Right hindlimb (tissue), 1 donor: ENCODE measurements at regions not wholly inside any gene's neighbourhood (a gene's known extent, or its start where the extent isn't known, plus 50 kb on each side); places are given as distances from the start of the nearest gene placed in this dataset.
A peak's percentile ranks its signal among the peaks of the same experiment; 100 is the strongest.

Source experiments
- DNase-seq: peaks from one replicate; pipeline ENCODE4 v3.0.0-alpha.2; 2018

DNA sequence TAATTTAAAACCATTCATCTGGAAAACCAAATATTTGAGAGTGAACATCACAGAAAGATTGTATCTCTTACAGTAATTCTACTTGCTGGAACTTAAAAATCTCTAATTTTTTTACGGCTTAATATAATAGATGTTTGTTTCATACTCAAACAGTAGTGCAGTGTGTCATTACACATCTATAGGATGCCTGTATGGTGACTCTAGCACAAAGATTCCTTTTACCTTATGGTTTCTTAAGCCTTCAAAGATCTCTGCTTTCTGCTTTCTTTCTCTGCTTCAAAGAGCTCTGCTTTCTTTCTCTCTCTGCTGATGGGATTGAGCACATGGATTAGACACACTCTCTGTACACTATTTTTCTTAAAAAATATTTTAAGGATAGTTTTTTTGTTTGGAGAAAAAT lies 374.0 kb upstream of the CDH9 start:
- DNase-seq = no peak

DNA sequence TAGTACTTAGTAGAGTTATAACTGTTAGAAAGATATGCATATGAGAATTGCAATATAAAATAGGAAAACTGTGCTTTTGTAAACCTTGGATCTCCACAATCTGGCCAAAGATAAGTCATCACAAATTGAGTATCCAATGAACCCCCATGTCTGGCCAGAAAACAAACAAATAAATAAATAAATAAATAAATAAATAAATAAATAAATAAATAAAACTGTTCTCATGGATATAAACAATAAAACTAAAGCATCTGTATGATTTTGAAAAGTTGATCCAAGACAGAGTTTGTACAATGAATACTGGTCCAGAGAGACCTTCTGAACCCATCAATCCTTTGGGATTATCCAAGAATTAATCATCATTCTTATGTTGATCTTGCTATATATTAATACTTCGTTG lies 367.6 kb upstream of the CDH9 start:
- DNase-seq = no peak

DNA sequence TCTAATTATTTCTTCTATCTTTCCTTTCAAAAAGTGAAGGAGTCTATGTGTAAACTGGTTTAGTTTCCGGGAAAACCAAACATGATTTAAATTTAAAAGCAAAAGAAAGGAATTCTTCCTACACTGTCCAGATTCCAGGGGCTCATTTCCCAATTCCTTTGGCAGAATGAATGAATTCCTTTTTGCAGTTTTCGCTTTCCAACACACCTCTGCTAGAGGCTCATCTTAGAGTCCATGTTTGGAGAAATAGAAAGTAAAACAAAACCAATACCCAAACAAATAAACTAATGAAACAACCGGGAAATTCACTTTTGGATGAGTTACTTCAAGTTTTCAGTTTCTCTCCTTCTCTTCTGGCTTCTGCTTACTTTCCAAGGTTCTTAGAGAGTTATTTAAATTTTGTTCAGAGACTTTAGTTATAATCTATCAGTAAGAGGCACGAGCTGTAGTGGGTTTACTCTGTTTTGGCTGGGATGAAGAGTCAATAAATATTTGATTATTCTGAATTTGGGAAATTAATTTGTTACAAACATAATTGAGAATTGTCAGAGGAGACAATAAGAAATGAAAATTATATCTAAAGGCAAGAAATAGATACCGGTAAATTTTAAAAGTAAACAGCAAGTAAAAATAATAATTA lies 365.0 kb upstream of the CDH9 start:
- peak; percentile 13 for DNase-seq

DNA sequence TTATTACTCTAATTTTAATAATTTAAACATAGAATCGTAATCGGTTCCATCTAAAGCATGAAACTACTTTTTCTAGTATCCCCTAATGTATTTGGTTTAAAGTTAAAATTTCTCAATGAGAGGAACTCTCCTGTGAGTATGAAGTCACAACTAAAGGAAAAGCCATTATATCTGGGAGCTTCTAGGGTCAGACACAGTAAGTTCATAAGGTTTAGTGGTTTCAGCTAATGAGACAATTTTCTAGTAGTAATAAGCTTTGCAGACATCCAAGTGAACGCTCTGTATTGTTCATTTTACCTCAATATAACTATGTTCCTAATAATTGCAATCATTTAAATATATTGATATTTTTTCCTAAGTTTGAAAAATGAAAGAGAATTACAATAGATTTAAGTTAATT lies 364.4 kb upstream of the CDH9 start:
- no peak for DNase-seq

DNA sequence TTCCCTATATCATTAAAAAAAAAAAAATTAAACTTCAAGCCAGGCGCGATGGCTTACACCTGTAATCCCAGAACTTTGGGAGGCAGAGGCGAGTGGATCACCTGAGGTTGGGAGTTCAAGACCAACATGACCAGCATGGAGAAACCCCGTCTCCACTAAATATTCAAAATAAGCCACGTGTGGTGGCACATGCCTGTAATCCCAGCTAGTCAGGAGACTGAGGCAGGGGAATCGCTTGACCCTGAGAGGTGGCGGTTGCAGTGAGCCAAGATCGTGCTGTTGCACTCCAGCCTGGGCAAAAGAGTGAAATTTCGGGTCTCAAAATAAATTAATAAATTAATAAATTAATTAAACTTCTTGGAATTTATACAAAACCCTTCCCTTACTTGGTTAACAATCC lies 358.6 kb upstream of the CDH9 start:
- DNase-seq = no peak

DNA sequence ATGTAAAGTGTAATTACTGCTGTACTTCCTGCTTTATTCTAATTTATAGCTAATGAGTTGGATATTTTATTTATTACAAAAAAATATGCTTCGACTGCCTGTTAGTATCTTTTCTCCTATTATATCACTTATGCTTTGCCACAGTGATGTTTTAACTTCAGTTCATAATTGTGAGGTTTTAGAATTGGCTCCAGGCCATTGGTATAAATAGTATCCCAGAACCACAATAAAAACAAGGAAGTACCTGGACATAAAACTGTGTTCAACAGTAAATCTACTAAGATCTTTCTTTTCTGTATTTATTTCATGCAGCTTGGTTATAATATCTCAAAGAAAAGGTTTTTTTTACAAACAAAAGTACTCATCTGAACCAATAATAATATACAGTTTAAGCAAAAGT lies 354.3 kb upstream of the CDH9 start:
- no peak for DNase-seq

DNA sequence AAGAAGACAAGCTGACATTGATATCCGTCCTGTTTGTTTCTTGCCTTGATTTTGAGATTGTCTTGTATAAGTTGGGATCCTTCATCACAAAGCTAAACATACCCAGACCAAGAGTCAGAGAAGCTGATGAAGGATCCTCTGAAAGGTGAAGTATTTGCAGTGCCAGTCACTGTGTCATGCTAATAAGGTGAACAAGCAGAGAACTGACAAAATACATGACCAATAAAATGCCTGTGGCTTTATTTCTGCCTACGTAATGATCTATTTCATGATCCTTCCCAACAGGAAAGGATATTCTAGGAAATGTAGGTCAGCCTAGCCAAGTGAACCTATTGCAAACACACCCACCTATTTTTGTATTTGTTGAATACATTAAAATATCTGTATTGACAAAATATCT lies 351.3 kb upstream of the CDH9 start:
- no peak for DNase-seq

DNA sequence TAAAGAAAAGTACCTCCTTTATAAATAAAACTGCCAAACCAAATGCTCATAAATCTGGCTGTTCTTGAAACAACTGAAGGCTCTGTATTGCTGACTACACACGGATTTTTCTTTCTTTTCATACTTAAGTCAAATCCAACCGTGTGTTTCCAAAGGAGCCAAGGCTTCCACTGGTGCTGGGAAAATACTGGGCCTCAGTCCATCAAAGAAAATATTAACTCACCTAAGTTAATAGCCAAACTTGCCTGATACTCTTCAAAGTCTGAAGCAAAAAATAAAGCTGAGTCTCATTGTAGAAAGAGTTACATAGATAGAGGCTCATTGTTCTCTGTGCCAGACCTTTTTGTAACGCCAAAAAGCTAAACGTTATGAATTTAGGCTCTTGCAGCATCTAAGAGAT lies 350.4 kb upstream of the CDH9 start:
- DNase-seq = no peak

DNA sequence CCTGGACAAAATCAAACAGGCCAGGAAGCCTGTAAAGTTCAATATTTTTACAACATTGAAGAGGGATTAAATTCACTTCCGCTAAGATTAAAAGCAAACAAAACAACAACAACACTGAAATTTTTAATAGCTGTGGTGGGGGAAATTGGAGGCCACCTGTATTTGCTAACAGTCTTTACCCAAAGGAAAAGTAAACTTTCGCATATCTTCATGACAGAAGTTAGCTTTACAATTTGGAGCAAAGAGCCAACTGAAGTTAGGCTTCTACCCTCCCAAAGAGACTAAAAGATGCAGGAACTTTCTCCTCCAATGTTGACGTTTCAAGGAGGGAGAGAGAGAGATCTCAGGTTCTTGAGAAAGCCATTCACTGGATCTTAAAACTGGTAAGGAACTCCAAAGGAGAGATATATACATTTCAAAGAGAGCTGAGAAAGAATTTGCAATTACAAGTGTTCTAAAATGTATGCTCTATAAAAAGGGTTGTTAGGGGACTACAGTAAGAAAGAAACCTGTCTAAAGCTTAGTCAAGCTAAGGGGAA lies 349.2 kb upstream of the CDH9 start:
- DNase-seq = no peak

DNA sequence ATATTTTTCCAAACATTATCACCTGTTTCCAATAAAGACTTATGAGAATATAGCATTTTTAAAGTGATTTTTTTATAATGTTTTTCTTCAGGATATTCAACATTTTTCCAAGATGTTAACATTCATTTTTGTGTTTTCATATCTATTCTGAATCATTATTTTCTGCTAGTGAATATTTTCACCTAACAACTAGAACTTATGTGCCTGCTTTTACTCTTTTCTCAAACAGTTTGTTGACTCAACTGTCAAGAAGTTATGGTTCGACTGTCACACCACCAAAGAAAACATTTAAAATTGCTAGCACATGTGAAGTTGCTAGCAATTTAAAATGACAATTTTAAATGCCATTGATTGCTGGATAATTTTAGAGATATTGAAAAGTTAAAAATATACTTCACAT lies 343.3 kb upstream of the CDH9 start:
- no peak for DNase-seq

DNA sequence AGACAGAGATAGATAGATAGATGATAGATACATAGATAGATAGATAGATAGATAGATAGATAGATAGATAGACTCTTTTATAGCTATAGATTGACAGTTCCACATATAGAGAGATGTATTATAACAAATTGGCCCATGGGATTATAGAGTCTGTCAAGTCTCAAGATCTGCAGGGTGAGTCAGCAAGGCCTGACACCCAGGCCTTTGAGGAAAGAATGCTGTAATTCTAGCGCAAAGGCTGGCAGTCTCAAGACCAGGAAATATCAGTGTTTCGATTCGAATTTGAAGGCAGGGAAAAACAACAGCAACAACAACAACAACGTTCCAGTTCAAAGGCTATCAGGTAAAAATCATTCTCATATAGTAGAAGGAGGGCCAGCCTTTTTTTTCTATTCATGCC lies 339.2 kb upstream of the CDH9 start:
- DNase-seq = no peak

DNA sequence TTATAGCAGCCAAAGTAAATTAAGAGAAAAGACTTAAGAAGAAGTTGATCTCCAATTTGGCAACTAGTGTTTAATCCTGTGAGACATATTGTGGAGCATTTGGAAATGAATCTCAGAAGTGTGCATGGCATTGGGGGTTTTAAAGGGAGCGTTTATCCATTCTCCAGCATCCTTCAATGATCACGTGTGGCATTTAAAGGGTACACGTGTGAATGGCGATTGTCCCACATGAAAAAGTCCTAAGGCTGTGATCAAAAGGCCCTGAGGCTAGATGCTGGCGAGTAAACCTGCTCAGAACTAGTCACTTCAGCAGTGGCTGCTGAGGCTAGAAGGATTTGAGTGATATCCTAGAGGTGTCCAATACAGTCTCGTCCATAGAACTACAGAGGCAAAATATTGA lies 315.6 kb upstream of the CDH9 start:
- DNase-seq = no peak

DNA sequence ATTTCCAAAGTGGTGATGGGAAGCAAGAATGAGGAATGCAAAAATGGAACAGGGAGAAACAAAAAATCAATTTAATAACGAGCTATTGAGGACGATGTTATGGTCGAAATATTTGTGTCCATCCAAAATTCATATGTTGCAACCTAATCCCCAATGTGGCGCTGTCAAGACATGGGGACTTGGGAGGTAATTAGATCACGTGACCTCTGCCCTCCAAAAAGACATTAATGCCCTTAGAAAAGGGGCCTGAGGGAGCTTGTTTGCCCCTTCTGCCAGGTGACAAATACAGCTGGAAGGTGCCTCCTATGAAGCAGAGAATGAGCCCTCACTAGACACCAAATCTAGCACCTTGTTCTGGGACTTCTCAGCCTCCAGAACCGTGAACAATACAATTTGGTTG lies 315.2 kb upstream of the CDH9 start:
- no peak for DNase-seq

DNA sequence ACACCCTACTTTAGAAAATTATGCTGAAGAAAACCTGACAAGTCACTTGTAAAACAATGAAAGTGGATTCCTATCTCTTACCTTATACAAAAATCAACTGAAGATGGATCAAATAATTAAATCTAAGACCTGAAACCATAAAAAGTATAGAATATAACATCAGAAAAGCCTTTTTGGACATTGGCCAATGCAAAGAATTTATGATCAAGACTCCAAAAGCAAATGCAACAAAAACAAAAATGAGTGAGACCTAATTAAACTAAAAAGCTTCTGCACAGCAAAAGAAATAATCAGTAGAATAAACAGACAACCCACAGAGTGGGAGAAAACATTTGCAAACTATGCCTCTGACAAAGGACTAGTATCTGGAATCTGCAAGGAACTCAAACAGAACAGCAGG lies 303.0 kb upstream of the CDH9 start:
- no peak for DNase-seq

DNA sequence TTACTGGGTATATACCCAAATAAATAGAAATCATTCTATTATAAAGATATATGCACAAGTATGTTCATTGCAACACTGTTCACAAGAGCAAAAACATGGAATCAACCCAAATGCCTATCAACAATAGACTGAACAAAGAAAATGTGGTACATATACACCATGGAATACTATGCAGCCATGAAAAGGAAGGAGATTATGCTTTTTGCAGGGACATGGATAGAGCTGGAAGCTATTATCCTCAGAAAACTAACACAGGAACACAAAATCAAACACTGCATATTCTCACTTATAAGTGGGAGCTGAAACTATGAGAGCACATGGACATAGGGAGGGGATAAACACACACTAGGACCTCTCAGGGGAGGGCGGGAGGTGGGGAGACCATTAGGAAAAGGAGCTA lies 298.4 kb upstream of the CDH9 start:
- DNase-seq = no peak

DNA sequence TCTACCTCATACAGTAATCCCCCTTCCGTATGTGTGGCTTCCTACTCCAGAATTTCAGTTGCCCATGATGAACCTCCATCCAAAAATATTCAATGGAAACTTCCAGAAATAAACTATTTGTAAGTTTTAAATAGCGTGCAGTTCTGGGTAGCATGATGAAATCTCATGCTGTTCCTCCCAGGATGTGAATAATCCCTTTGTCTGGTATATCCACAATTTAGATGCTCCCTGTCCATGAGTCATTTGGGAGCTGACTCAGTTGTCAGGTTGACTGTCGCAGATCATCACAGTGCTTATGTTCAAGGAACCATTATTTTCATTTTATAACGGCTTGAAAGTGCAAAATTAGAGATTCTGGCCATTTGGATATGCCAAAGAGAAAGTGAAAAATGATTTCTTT lies 290.1 kb upstream of the CDH9 start:
- no peak for DNase-seq

DNA sequence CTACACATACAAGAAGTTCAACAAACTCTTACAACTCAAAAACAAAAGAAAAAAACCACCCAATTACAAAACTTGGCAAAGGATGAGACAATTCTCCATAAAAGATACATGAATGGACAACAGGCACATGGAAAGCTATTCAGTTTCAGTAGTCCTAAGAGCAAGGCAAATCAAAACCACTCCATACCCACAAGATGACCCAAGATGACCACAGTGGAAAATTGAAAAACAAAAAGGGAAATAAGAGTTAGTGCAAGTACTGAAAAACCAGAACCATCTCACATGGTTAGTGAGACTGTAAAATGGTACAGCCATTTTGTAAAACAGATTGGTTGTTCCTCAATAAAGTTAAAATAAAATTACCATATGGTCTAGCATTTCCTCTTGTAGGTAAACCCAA lies 287.1 kb upstream of the CDH9 start:
- no peak for DNase-seq

DNA sequence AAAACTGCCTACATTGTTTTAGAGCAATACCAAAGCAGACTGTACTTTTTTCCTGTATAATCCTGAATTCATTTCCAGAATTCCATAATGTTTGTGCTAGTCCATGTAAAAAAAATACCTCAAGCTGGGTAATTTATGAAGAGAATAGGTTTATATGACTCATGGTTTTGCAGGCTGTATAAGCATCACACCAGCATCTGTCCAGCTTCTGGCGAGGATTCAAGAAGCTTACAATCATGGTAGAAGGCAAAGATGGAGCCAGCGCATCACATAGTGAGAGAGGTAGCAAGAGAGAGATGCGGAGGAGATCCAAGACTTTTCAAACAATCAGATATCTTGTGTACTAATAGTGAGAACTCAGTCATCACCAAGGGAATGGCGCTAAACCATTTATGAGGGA lies 280.3 kb upstream of the CDH9 start:
- no peak for DNase-seq

DNA sequence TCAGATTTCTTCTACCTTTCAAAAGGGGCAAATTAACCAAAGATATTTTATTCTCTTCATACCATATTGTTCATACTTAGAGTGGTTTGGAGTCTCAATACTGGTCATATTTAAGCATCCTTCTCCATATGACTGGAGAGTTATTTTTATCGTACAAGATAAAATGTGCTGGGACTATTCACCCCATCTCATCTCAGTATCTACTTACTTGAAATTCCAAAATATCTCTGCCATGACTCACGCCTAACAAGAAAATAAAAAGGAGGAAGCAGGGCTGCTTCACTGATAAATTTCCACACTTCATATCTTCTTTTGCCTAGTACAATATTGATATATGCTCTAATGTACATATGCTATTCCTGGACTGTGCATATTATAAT lies 277.9 kb upstream of the CDH9 start:
- no peak for DNase-seq

DNA sequence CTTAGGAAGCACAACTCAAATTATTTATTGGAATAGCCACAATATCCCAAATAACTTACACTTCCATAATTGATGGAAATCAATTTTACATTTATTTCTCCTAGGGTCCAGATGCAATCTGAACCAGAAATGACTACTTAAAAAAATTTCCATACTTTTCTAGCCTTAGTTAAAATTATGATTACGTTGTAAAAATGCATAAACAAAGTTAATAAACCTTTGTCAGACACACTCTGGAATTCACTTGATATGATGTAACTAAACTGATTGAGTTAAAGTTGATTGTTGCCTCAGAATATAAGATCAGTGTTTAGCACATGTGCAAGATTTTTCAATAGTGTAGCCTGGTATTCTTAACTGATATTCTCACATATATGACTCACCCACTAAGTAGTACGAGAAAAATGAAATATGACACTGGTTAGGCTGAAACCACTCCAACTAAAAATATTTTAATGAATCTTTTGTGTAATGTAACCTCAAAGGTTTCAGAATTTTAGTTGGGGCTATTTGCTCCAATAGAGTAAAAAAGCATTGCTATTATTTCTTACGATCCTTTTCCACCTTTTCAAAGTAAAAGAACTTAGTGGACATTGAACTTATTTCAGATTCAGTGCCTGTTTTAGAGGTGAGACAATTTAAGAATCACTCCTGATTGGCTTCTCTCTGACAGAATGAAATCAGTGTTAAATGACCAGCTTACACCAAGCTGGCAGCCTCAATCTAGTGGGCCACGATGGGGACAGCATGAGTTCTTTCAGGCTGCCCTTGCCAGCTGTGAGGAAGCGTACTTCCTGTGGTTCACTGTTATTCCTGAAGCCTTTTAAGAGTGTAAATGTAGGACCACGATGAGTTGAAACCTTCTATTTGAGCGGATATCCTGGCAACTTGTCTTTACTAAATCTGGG lies 277.2 kb upstream of the CDH9 start:
- DNase-seq = no peak

DNA sequence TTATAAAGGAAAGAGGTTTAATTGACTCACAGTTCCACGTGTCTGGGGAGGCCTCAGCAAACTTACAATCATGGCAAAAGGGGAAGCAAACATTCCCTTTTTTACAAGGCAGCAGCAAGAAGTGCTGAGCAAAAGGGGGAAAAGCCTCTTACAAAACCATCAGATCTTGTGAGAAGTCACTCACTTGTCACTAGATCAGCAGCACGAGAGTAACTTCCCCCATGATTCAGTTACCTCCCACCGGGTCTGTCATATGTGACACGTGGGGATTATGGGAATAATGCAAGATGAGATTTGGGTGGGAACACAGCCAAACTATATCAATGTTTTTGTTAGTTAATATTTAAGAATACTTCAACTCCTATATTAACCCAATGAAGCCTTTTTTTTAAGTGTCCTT lies 275.2 kb upstream of the CDH9 start:
- no peak for DNase-seq

DNA sequence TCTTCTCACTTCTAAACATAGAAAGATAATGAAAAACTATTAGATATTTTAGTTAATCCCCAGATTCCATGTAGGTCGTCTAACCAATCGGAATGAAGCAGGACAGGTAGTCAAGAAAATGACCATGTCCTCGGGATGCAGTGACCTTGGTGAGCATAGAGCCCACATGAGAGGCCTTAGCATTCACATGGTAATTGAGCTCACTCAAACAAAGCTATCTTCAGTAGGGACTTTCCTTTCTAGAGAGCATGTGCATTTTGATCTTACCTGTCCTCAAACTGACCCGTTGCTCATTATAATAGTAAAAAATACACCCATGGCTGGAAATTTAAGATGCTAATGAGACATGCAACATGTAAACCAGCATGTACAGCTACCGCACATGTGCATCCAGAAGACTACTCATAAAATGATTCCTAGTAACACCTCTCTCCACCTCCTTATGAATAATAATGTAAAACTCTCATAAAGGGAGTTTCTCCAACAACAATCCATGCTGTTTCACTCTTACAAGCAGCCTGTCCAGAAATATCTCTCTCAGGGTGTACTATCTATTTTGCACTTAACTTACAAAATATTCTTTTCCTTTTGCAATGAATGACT lies 274.0 kb upstream of the CDH9 start:
- no peak for DNase-seq

DNA sequence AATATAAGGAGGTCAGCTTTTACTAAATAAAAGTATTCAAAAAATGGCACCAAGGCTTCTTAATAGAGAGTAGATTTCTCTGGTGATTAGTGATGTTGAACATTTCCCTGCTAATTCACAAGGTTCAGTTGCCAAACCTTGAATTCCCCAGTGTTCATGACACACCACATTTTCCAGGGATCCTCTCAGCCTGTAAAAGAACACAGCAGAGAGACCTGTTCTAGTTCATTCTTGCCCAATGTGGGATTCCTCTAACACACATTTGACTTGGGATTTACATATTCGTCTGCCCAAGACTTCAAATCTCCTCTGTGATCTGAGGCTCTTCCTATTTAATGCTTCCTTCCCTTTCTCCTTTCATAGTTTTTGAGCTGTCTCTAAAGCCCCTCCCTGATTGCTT lies 273.2 kb upstream of the CDH9 start:
- no peak for DNase-seq

DNA sequence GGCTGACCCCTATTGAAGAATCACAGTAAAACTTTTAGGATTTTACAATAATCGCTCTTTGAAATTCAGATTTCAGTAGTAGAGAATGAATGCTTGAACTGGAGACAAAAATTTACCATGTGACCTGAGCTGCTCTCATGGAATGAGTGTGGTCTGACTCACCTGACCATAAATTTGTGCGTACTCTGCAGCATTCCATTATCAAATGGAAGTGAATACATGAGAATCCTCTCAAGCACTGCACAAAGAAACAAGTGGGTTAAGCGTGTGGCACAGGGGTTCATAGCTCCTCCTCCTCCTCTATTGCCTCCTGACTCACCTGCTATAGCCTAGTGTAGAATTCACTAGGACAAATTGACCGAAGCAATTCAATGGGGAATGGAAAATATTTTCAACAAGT lies 269.8 kb upstream of the CDH9 start:
- no peak for DNase-seq
